GM12872 (cell line): ENCODE measurements at regions not wholly inside any gene's neighbourhood (a gene's known extent, or its start where the extent isn't known, plus 50 kb on each side); places are given as distances from the start of the nearest gene placed in this dataset.

Source experiments
- TF ChIP-seq, protein P1 (sequence below): IDR thresholded peaks from 3 replicates; pipeline ENCODE4 v1.5.1; 2011; ENCODE audit warnings: low read depth, mild to moderate bottlenecking, low read length, moderate library complexity; ENCODE audit not compliant: insufficient read depth

GRCh38 chrX:20593402-20593801 lies 326.7 kb upstream of the RPS6KA3 start:
- TF ChIP-seq, protein P1, sequence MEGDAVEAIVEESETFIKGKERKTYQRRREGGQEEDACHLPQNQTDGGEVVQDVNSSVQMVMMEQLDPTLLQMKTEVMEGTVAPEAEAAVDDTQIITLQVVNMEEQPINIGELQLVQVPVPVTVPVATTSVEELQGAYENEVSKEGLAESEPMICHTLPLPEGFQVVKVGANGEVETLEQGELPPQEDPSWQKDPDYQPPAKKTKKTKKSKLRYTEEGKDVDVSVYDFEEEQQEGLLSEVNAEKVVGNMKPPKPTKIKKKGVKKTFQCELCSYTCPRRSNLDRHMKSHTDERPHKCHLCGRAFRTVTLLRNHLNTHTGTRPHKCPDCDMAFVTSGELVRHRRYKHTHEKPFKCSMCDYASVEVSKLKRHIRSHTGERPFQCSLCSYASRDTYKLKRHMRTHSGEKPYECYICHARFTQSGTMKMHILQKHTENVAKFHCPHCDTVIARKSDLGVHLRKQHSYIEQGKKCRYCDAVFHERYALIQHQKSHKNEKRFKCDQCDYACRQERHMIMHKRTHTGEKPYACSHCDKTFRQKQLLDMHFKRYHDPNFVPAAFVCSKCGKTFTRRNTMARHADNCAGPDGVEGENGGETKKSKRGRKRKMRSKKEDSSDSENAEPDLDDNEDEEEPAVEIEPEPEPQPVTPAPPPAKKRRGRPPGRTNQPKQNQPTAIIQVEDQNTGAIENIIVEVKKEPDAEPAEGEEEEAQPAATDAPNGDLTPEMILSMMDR: no peak

- TF ChIP-seq, protein P1: no peak
These were observed 324.5 kb upstream of the RPS6KA3 start for GRCh38 chrX:20591246-20591645.

- TF ChIP-seq, protein P1: no peak
These were observed 319.1 kb upstream of the RPS6KA3 start for GRCh38 chrX:20585782-20586181.

DNA sequence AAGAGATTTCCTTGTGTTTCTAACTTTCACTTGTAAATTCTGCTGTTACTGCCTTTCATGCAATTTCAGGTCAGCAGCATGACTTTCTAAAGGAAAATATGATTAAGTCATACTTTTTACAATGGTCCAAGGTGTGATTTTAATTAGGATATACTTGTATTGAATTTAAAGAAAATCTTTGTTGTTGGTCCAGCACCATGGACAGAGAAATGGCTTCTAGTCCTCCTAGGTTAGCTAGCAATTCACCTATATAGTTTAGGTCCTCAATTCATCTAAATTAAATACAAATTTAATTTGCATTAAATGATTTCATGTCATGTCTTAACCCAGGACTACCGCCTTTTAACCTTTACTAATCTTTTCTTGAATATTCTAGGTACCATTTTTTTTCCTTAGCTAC lies 304.9 kb upstream of the RPS6KA3 start:
- TF ChIP-seq, protein P1: no peak

DNA sequence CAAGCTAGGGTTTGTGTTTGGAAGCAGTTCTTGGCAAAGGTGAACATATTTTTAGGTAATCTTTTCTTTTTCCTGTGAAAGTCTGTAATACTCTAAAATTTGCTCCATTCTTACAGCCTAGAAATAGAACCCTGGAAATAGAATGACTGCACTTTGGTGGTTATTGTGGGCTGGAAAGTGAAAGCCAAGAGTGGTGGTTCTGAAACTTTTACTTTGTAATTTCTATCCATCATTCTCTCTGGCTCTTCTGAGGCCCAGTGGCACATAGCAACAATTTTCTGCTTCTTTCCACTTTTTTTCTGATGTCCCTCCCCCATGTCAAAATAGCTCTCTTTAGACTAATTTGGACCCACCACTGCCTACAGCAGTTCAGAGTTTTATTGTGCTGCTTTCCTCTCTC lies 300.4 kb upstream of the RPS6KA3 start:
- TF ChIP-seq, protein P1: no peak

- TF ChIP-seq, protein P1: no peak
These were observed 280.9 kb upstream of the RPS6KA3 start for GRCh38 chrX:20547611-20548051.

DNA sequence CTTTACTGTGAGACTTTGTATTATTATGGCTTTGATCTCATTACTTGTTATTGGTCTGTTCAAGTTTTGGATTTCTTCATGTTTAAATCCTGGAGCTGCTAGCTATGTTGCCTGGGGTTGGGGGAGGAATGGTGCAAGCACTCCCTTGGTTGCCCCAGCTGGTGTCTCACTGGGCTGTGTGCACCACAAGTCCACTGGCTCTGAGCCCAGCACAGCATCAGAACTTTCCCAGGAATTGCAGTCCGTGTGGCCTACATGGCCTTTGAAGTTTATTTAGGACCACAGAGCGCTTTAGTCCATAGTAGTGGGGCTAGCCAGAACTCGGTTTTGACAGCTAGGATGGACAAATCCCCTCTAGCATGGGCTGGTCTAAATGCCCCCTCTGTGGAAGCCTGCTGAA lies 278.8 kb upstream of the RPS6KA3 start:
- TF ChIP-seq, protein P1: no peak

- TF ChIP-seq, protein P1: no peak
These were observed 275.4 kb upstream of the RPS6KA3 start for GRCh38 chrX:20542072-20542471.
